AG04449 (cell line): ENCODE measurements at regions not wholly inside any gene's neighbourhood (a gene's known extent, or its start where the extent isn't known, plus 50 kb on each side); places are given as distances from the start of the nearest gene placed in this dataset.

Experiments used
- CTCF ChIA-PET: fragments of 350-600 bp; formaldehyde crosslinking; extraction: SDS; loops from one replicate; lab custom pipeline; 2021; ENCODE audit warnings: antibody characterized with exemption; lab: Yijun Ruan, JAX
- POLR2A ChIA-PET: fragments of 400-600, 350-600 bp; formaldehyde crosslinking; extraction: SDS; loops from one replicate; lab custom pipeline; 2020; ENCODE audit warnings: antibody characterized with exemption, inconsistent platforms; lab: Yijun Ruan, JAX
- DNase-seq: peaks from one replicate; pipeline ENCODE4 v3.0.0-alpha.2; 2010; ENCODE audit warnings: low read depth, low spot score
- H3K4me3 ChIP-seq: 2 replicates; pipeline ENCODE4 v1.5.1; 2011; ENCODE audit warnings: low read depth, mild to moderate bottlenecking, control low read depth, low read length
- CTCF ChIP-seq: IDR thresholded peaks from one replicate; pipeline ENCODE4 v1.5.1; 2011; ENCODE audit warnings: mild to moderate bottlenecking, moderate library complexity, low read length, control low read depth, inconsistent platforms; ENCODE audit not compliant: insufficient read depth; ENCODE audit errors: missing control alignments

- H3K4me3 ChIP-seq, result no peak overlapping the region
- CTCF ChIA-PET, result no interaction called here
- TF ChIP-seq CTCF, result no peak
- no peak for DNase-seq
- POLR2A ChIA-PET, result no interaction called here
Measured at GRCh38 chr4:12573716-12574115, 910.4 kb downstream of the RAB28 start.

GRCh38 chr4:12562476-12563140, 921.5 kb downstream of the RAB28 start:
- ChIA-PET CTCF (no interaction called here), POLR2A (no interaction called here)
- no peak for DNase-seq
- no peak overlapping the region for H3K4me3 ChIP-seq
- TF ChIP-seq CTCF, result no peak

GRCh38 chr4:12562021-12562420, 922.1 kb downstream of the RAB28 start:
- H3K4me3 ChIP-seq, result no peak overlapping the region
- DNase-seq, result no peak
- ChIA-PET POLR2A (no interaction called here), CTCF (no interaction called here)
- no peak for TF ChIP-seq CTCF

GRCh38 chr4:12555011-12555410, 929.1 kb downstream of the RAB28 start:
- CTCF ChIA-PET, result no interaction called here
- DNase-seq, result no peak
- H3K4me3 ChIP-seq, result no peak overlapping the region
- TF ChIP-seq CTCF, result no peak
- POLR2A ChIA-PET, result no interaction called here

GRCh38 chr4:12548678-12549077, 935.5 kb downstream of the RAB28 start:
- no peak overlapping the region for H3K4me3 ChIP-seq
- POLR2A ChIA-PET, result no interaction called here
- CTCF ChIA-PET, result no interaction called here
- no peak for DNase-seq
- no peak for TF ChIP-seq CTCF

GRCh38 chr4:12545812-12546211, 938.3 kb downstream of the RAB28 start:
- TF ChIP-seq CTCF, result no peak
- no peak overlapping the region for H3K4me3 ChIP-seq
- POLR2A ChIA-PET, result no interaction called here
- CTCF ChIA-PET, result no interaction called here
- no peak for DNase-seq
